HepG2 (cell line): ENCODE measurements at regions not wholly inside any gene's neighbourhood (a gene's known extent, or its start where the extent isn't known, plus 50 kb on each side); places are given as distances from the start of the nearest gene placed in this dataset.

Experiments
- ATAC-seq: fragments of 200-7000 bp; cut with Tn5 transposase; 3 replicates; pipeline ENCODE4 v1.9.1; 2020; ENCODE audit warnings: mild to moderate bottlenecking, moderate library complexity
- BruUV-seq: library from RNA; stranded (reverse); fragments of 400-500 nt; replicated peaks from 2 replicates; lab custom pipeline; 2021; lab: Mats Ljungman, UMichigan
- CTCF ChIA-PET: fragments of 300-600 bp; formaldehyde crosslinking; extraction: SDS; loops from one replicate; lab custom pipeline; 2021; ENCODE audit warnings: low total read pairs, inconsistent platforms, low intra/inter-chr PET ratio; lab: Yijun Ruan, JAX
- POLR2A ChIA-PET: fragments of 350-600 bp; sonication (Branson Sonifier 250); formaldehyde crosslinking; loops from one replicate; lab custom pipeline; 2020; ENCODE audit warnings: antibody characterized with exemption, inconsistent platforms; lab: Yijun Ruan, JAX
- DNase-seq: peaks from one replicate; pipeline ENCODE4 v3.0.0-alpha.2; 2015; ENCODE audit warnings: low spot score
- FAIRE-seq: peaks from 3 replicates; lab custom pipeline; 2011; peaks lifted over from hg19 to GRCh38; lab: Jason Lieb, UNC
- H2AFZ ChIP-seq: one replicate; pipeline ENCODE4 v1.6.1; 2011; ENCODE audit warnings: low read length, inconsistent platforms
- H3K27ac ChIP-seq: fragments of 300-600 bp; 3 replicates; pipeline ENCODE4 v1.8.0; 2011; ENCODE audit warnings: mixed run types, mild to moderate bottlenecking, mixed read lengths, low read length, inconsistent platforms; ENCODE audit not compliant: insufficient read depth; ENCODE audit errors: extremely low read length
- H3K27me3 ChIP-seq, 2 experiments: fragments of 200-600 bp in 1 of 2; 2 replicates in 1 of 2; 3 replicates in 1 of 2; pipeline versions ENCODE4 v1.6.0 to v1.8.0; 2011; ENCODE audit warnings: low read length in 2 of 2, mild to moderate bottlenecking in 2 of 2, moderate library complexity in 2 of 2, inconsistent platforms in 1 of 2; ENCODE audit not compliant: insufficient read depth in 2 of 2, control insufficient read depth in 1 of 2
- H3K36me3 ChIP-seq, 2 experiments: fragments of 200-600 bp in 1 of 2; replicated peaks in 1 of 2; 2 replicates in 1 of 2; 3 replicates in 1 of 2; pipeline versions ENCODE4 v1.5.1 to v1.8.0; 2011; ENCODE audit warnings: low read length in 2 of 2, inconsistent platforms in 1 of 2; ENCODE audit not compliant: insufficient read depth in 2 of 2, control insufficient read depth in 1 of 2
- H3K4me1 ChIP-seq: 2 replicates; pipeline ENCODE4 v1.5.1; 2012; ENCODE audit warnings: low read length, inconsistent platforms; ENCODE audit not compliant: insufficient read depth
- H3K4me2 ChIP-seq: 2 replicates; pipeline ENCODE4 v1.6.0; 2011; ENCODE audit warnings: low read depth, low read length, inconsistent platforms
- H3K4me3 ChIP-seq, 3 experiments: fragments of 200-600 bp in 1 of 3; sonication (generic), shearing (Covaris generic) in 1 of 3; replicated peaks in 1 of 3; 2 replicates each; pipeline ENCODE4 v1.5.1; 2011 to 2016; ENCODE audit warnings: low read length in 3 of 3, inconsistent platforms in 2 of 3, low read depth in 2 of 3, mild to moderate bottlenecking in 2 of 3, control low read depth in 1 of 3, mixed read lengths in 1 of 3; ENCODE audit not compliant: insufficient read depth in 1 of 3
- H3K79me2 ChIP-seq: one replicate; pipeline ENCODE4 v1.6.1; 2011; ENCODE audit warnings: low read length, inconsistent platforms; ENCODE audit not compliant: insufficient read depth
- H3K9ac ChIP-seq: 2 replicates; pipeline ENCODE4 v1.6.0; 2011; ENCODE audit warnings: mild to moderate bottlenecking, low read depth, low read length, inconsistent platforms; ENCODE audit not compliant: insufficient read depth
- H3K9me3 ChIP-seq: 2 replicates; pipeline ENCODE4 v1.5.1; 2012; ENCODE audit warnings: mild to moderate bottlenecking, low read length
- H4K20me1 ChIP-seq: 2 replicates; pipeline ENCODE4 v1.6.0; 2011; ENCODE audit warnings: inconsistent platforms, mild to moderate bottlenecking, low read length, moderate library complexity; ENCODE audit not compliant: insufficient read depth
- FOXA1 ChIP-seq, 2 experiments: fragments of 450-650 bp in 1 of 2; sonication (generic) in 1 of 2; formaldehyde crosslinking in 1 of 2; IDR thresholded peaks; 2 replicates each; pipeline versions ENCODE4 v1.4.0 to v1.6.1; 2016 to 2020; ENCODE audit warnings: missing genetic modification reagents in 1 of 2
- POLR2G ChIP-seq: fragments of 200-400 bp; formaldehyde crosslinking; IDR thresholded peaks from 2 replicates; pipeline ENCODE4 v1.6.1; 2018; ENCODE audit warnings: mild to moderate bottlenecking, low read depth, low read length, moderate library complexity
- ZFP82 ChIP-seq: sonication (generic); formaldehyde crosslinking; IDR thresholded peaks from 2 replicates; pipeline ENCODE4 v1.5.1; 2020; ENCODE audit warnings: mild to moderate bottlenecking, missing genetic modification reagents, borderline replicate concordance
- ZIK1 ChIP-seq: sonication (generic); formaldehyde crosslinking; IDR thresholded peaks from 2 replicates; pipeline ENCODE4 v1.5.0; 2020; ENCODE audit warnings: mild to moderate bottlenecking, low read depth, missing genetic modification reagents, borderline replicate concordance
- ZNF205 ChIP-seq: IDR thresholded peaks from 2 replicates; pipeline ENCODE4 v1.6.1; 2018; ENCODE audit warnings: missing biosample characterization, missing genetic modification reagents
- ZNF34 ChIP-seq: sonication (generic); formaldehyde crosslinking; IDR thresholded peaks from 2 replicates; pipeline ENCODE4 v1.4.0; 2020; ENCODE audit warnings: mild to moderate bottlenecking, missing genetic modification reagents, borderline replicate concordance
- ZNF562 ChIP-seq: sonication (generic); formaldehyde crosslinking; IDR thresholded peaks from 2 replicates; pipeline ENCODE4 v1.8.0; 2022; ENCODE audit warnings: missing genetic modification reagents, borderline replicate concordance
- ZNF660 ChIP-seq: sonication (generic); formaldehyde crosslinking; IDR thresholded peaks from 2 replicates; pipeline ENCODE4 v1.5.1; 2020; ENCODE audit warnings: mild to moderate bottlenecking, low read depth, missing genetic modification reagents, borderline replicate concordance
- WGBS: methylation state at CpG from one replicate; pipeline ENCODE4 v1.1.6; 2017; ENCODE audit warnings: low lambda C conversion rate; 5-methylcytosine and 5-hydroxymethylcytosine counted together
- in situ Hi-C: cut with HindIII; loops from 2 replicates; pipeline ENCODE4 v1.10.0; 2017; ENCODE audit warnings: low pct_unique_long_range_greater_than_20kb; ENCODE audit not compliant: extremely low pct_ligation_motif_present
- intact Hi-C: fragments of 100-400 bp; cut with micrococcal nuclease; formaldehyde crosslinking; loops from one replicate; pipeline ENCODE4 v1.10.0; 2022; ENCODE audit not compliant: unreplicated experiment
- TF ChIP-seq, protein P1 (sequence below): sonication (generic); formaldehyde crosslinking; IDR thresholded peaks from 2 replicates; pipeline ENCODE4 v1.4.0; 2020; ENCODE audit warnings: mild to moderate bottlenecking, missing genetic modification reagents
- TF ChIP-seq, protein P2 (sequence below), 2 experiments: sonication (generic) in 1 of 2; formaldehyde crosslinking in 1 of 2; IDR thresholded peaks; 2 replicates each; pipeline versions ENCODE4 v1.4.0 to v1.6.1; 2016 to 2020; ENCODE audit warnings: borderline replicate concordance in 1 of 2, low read depth in 1 of 2, mild to moderate bottlenecking in 1 of 2, missing genetic modification reagents in 1 of 2

GRCh38 chr4:138414202-138414601 lies 172.1 kb upstream of the SLC7A11 start:
- Histone ChIP-seq H3K79me2 (no peaks in the 10 kb centered on the region), H3K4me1 (peaks cover 21% of the 10 kb centered on the region), H3K27me3 (no peaks in the 10 kb centered on the region), H3K4me3 (no peak overlapping the region), H3K4me2 (no peak overlapping the region; the same call in 1 of the 2 replicates), H3K9ac (no peak overlapping the region), H3K36me3 (no peaks in the 10 kb centered on the region), H3K9me3 (no peaks in the 10 kb centered on the region), H4K20me1 (no peaks in the 10 kb centered on the region), H3K27ac (no peak overlapping the region), H2AFZ (no peak overlapping the region)
- intact Hi-C loops (no loop called here), in situ Hi-C loops (no loop called here)
- ChIA-PET POLR2A (no interaction called here), CTCF (no interaction called here)
- FAIRE-seq (no peak), DNase-seq (no peak), ATAC-seq (no peak)
- no TSS peak for BruUV-seq
- TF ChIP-seq ZNF34 (CRISPR knock-in tag): no peak
- 0% methylated on average over 1 of the region's 1 CpG for WGBS

GRCh38 chr4:138413273-138413672 lies 171.1 kb upstream of the SLC7A11 start:
- in situ Hi-C loops: no loop called here
- Histone ChIP-seq H2AFZ (no peak overlapping the region), H3K27me3 (no peaks in the 10 kb centered on the region), H3K4me3 (no peak overlapping the region), H3K36me3 (no peaks in the 10 kb centered on the region), H3K4me1 (peaks cover 21% of the 10 kb centered on the region), H3K9ac (no peak overlapping the region), H3K9me3 (no peaks in the 10 kb centered on the region), H3K27ac (no peak overlapping the region), H4K20me1 (no peaks in the 10 kb centered on the region), H3K4me2 (peak overlapping the region; percentile 44), H3K79me2 (no peaks in the 10 kb centered on the region)
- BruUV-seq: no TSS peak
- CTCF ChIA-PET: no interaction called here
- DNase-seq (peak; percentile 40), ATAC-seq (peak; percentile 72), FAIRE-seq (no peak)
- POLR2A ChIA-PET: no interaction called here
- WGBS: 4% methylated on average over 1 of the region's 1 CpG
- intact Hi-C loops: no loop called here
- TF ChIP-seq ZIK1 (CRISPR knock-in tag): no peak
- no peak for TF ChIP-seq ZFP82 (CRISPR knock-in tag)
- TF ChIP-seq ZNF562 (CRISPR knock-in tag): no peak
- TF ChIP-seq ZNF205: no peak
- TF ChIP-seq, protein P1, sequence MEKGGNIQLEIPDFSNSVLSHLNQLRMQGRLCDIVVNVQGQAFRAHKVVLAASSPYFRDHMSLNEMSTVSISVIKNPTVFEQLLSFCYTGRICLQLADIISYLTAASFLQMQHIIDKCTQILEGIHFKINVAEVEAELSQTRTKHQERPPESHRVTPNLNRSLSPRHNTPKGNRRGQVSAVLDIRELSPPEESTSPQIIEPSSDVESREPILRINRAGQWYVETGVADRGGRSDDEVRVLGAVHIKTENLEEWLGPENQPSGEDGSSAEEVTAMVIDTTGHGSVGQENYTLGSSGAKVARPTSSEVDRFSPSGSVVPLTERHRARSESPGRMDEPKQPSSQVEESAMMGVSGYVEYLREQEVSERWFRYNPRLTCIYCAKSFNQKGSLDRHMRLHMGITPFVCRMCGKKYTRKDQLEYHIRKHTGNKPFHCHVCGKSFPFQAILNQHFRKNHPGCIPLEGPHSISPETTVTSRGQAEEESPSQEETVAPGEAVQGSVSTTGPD: no peak
- no peak for TF ChIP-seq POLR2G
- TF ChIP-seq ZNF660 (CRISPR knock-in tag): no peak
- TF ChIP-seq FOXA1 (IDR thresholded peaks at IDR 0.05): no peak
- no peak for TF ChIP-seq FOXA1 (CRISPR knock-in tag; IDR thresholded peaks at IDR 0.05)
- TF ChIP-seq, protein P2, sequence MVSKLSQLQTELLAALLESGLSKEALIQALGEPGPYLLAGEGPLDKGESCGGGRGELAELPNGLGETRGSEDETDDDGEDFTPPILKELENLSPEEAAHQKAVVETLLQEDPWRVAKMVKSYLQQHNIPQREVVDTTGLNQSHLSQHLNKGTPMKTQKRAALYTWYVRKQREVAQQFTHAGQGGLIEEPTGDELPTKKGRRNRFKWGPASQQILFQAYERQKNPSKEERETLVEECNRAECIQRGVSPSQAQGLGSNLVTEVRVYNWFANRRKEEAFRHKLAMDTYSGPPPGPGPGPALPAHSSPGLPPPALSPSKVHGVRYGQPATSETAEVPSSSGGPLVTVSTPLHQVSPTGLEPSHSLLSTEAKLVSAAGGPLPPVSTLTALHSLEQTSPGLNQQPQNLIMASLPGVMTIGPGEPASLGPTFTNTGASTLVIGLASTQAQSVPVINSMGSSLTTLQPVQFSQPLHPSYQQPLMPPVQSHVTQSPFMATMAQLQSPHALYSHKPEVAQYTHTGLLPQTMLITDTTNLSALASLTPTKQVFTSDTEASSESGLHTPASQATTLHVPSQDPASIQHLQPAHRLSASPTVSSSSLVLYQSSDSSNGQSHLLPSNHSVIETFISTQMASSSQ (IDR thresholded peaks at IDR 0.05; ENCODE audit: low read depth): no peak
- TF ChIP-seq, protein P2 (CRISPR knock-in tag; IDR thresholded peaks at IDR 0.05; ENCODE audit: borderline replicate concordance): no peak
